ENCODE measurements at regions not wholly inside any gene's neighbourhood (a gene's known extent, or its start where the extent isn't known, plus 50 kb on each side); places are given as distances from the start of the nearest gene placed in this dataset.

GRCh38 chr3:41064070-41064469 lies 135.2 kb upstream of the CTNNB1 start:
- DNase-seq = no peak

GRCh38 chr3:41064526-41064925 lies 134.8 kb upstream of the CTNNB1 start:
- no peak for DNase-seq

- DNase-seq = no peak
Observed at GRCh38 chr3:41065340-41065739, 134.0 kb upstream of the CTNNB1 start.

DNA sequence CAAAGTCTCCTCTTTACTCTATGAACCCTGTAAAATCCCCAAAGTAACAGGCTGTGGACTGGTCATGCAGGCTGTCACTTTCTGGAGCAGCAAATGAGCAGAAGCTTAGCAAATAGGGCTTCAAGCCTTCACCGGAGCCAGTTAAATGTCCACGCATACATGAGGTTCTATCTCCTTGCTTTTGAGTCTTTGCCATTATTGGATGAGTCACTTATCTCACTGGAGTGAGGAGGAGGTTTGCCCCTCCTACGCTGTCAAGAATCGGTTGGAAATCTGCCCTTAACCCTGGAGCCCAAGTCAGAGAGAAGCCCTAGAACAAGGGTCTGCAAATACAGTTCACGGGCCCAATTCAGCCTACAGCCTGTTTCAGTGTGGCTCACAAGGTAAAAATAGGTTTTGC lies 126.1 kb upstream of the CTNNB1 start:
- no peak for DNase-seq

GRCh38 chr3:41075975-41076374 lies 123.3 kb upstream of the CTNNB1 start:
- DNase-seq = no peak

GRCh38 chr3:41076399-41076798 lies 122.9 kb upstream of the CTNNB1 start:
- no peak for DNase-seq

GRCh38 chr3:41080141-41080540 lies 119.2 kb upstream of the CTNNB1 start:
- no peak for DNase-seq

GRCh38 chr3:41088882-41089281 lies 110.4 kb upstream of the CTNNB1 start:
- no peak for DNase-seq

- no peak for DNase-seq
Observed at GRCh38 chr3:41089566-41089965, 109.7 kb upstream of the CTNNB1 start.

GRCh38 chr3:41092844-41093243 lies 106.5 kb upstream of the CTNNB1 start:
- DNase-seq = no peak

DNA sequence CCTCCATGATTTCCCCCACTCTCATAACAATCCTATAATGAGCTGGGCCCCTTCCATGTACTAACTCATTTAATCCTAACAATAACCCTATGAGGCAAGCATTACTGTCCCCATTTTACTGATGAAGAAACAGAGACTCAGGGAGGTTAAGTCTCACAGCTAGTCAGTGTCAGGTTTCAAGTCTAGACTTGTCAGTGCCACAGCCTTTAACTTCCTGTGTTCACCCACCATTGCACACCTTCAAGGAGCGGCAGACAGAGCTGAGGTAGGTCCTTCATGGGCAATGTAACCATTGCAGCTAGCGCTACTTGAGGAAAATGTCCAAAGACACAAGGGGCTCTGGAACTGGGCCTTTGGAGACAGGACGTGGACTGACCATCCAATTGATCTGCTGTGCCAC lies 105.8 kb upstream of the CTNNB1 start:
- no peak for DNase-seq

GRCh38 chr3:41094351-41094750 lies 105.0 kb upstream of the CTNNB1 start:
- no peak for DNase-seq

DNA sequence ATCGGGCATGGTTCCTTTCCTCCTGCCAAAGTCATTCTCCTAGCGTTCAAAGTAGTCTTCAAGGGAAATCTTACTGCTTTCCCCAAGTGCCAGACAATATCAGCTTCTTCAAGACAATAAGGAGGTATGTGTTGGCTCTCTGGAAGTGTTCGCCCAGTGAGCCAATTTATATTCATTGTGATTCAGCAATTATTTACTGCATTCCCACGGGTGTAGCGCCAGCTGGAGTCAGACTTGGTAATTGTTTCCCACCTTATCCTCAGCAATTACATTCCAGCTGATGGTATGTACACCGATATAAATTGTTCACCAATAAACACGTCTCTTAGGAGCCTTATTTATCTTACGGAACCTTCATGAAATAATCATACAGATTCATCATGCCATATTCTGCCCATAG lies 103.6 kb upstream of the CTNNB1 start:
- DNase-seq = no peak

- DNase-seq = no peak
Observed at GRCh38 chr3:41097896-41098496, 101.3 kb upstream of the CTNNB1 start.

DNA sequence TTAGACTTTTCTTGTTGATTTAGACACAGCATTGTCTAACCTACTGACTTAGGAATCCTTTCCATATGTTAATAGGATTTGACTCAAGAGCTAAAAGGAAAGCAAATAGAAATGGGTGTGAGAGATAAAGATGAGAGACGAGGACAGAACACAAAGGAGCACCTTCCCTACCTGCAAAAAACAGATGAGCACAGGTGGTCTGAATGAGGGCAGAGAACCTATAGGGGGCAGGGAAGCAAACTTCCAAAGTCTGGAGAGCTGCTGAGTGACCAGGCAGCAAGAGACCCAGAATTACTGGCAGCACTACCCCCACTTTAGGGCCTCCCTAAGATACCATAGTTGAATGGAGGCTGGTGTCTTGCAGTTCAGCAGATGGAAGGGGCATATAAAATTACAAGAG lies 98.1 kb upstream of the CTNNB1 start:
- no peak for DNase-seq

- DNase-seq = no peak
Observed at GRCh38 chr3:41102053-41102556, 97.2 kb upstream of the CTNNB1 start.

DNA sequence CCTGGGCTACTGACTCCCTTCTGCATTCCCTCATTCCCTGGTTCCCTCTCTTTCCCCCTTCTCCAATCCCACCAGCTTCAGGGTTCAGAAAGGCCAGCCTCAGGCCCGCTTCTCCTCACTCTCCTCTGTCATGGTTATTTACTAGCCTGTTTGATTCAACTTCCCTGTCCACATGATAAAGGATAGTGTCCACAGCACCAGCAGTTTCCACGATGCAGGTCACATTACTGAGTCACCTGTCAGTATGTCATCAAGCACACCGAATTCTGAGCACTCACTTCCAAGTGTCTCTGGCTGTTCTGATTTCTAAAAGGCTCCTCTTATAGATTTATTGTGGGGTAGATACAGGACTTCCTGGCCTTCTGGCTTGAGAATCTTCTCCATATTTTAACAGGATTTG lies 96.6 kb upstream of the CTNNB1 start:
- DNase-seq = no peak

DNA sequence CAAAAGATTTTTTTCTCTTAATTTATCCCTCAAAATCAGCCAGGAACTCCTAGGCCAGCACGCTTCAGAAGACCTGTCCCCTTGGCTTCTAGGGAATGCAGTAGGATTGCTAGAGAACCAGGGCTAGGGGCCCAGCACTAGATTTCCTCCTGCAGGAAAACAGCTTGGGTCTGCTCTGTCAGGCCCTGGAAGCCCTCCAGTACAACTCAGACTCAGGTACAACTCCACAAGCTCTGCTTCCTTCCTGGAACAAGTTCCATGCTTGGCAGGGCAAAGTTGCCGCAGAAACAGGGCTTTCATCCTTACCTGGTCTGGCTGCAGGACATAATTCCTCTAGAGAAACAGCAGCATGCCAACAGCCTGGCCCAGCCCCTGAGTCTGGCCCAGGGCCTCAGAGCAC lies 96.1 kb upstream of the CTNNB1 start:
- no peak for DNase-seq

- no peak for DNase-seq
Observed at GRCh38 chr3:41104147-41104546, 95.2 kb upstream of the CTNNB1 start.

DNA sequence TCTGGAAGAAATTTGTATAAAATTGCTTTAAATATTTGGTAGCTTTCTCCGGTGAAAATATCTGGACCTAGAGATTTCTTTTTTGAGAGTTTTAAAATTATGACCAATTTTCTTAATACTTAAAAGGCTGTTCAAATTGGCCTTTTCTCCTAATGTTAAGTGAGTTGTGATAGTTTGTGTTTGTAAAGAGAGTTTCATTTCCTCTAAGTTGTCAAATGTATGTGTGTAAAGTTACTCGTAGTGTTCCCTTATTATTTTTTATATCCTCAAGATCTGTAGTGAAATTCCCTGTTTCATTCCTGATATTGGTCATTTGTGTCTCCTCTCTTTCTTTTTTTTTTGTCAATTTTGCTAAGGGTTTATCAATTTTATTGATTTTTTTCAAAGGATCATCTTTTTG lies 92.6 kb upstream of the CTNNB1 start:
- no peak for DNase-seq

DNA sequence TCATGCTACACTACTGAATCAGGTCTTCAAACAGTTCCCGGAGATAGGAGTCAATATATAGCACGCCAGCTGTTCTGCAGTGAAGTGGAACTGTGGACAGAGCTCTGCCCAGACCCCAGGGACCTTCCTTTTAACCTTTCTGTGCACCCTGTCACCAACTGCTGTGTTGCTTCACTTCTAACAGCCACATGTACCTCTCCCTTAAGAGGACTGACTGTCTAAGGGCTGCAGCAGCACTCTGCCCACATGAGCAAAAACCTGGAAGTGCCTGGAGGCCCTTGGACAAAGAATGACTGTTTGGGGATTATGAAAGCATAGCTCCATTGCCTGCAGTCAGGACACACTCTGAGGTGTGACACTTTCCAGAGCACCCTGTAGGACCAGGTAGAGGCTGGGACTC lies 88.3 kb upstream of the CTNNB1 start:
- DNase-seq = peak; percentile 20 to 33

DNA sequence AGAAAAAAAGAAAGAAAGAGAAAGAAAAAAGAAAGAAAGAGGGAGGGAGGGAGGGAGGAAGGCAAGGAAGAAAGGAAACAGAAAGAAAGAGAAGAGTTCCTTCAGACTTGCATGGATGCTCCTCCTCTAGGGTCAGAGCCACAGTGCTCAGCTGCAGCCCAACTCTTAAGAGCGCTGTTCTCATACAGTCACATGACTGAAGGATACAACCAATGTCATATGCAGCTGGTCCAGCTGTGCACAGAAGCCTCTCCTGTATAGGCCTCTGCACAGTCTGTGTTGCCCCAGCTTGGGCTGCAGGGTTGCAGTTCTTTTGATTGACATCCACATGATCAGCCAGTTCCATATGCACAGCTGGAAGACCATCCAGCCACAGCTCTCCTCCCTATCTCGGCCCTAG lies 86.8 kb upstream of the CTNNB1 start:
- no peak for DNase-seq

GRCh38 chr3:41115069-41115468 lies 84.2 kb upstream of the CTNNB1 start:
- no peak for DNase-seq

GRCh38 chr3:41116851-41117250 lies 82.5 kb upstream of the CTNNB1 start:
- no peak for DNase-seq

DNA sequence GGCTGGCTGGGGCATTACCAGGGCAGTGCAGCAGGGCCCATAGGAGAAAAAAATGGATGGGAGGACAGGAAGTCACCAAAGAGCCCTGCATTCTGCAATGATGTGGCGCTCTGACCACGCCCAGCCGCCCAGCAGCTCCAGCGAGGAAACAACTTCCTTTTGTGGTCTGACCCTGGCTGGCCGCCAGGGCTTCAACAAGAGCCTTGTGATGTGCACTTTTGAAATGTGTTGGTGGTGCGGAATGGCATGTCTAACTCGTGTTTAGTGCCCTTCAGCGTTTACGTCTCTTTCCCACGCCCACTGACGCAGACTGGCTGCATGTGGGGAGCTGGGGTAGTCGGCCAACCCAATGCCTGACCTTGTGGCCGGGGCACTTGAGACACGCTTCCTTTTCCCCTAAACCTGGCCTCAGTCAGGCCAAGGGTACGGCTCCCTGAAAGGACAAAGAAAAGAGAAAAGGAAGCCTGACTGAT lies 81.9 kb upstream of the CTNNB1 start:
- DNase-seq = peak; percentile 96 to 98
